ENCODE measurements at regions not wholly inside any gene's neighbourhood (a gene's known extent, or its start where the extent isn't known, plus 50 kb on each side); places are given as distances from the start of the nearest gene placed in this dataset.
"Not testable (repeated sequence)": the region's sequence is repeated elsewhere in the genome, so short reads cannot be mapped to it uniquely, and the experiment has no call there.

GRCh38 chr7:65124600-65124999 is 118.1 kb upstream of the ERV3-1 start:
- not testable (repeated sequence) for TF ChIP-seq CTCF, POLR2A, EP300, POLR2AphosphoS5 (IDR thresholded peaks at IDR 0.05)

Measured in gastroesophageal sphincter (tissue), 3 donors.